ENCODE measurements at regions not wholly inside any gene's neighbourhood (a gene's known extent, or its start where the extent isn't known, plus 50 kb on each side); places are given as distances from the start of the nearest gene placed in this dataset.
"Not testable (repeated sequence)": the region's sequence is repeated elsewhere in the genome, so short reads cannot be mapped to it uniquely, and the experiment has no call there.

DNA sequence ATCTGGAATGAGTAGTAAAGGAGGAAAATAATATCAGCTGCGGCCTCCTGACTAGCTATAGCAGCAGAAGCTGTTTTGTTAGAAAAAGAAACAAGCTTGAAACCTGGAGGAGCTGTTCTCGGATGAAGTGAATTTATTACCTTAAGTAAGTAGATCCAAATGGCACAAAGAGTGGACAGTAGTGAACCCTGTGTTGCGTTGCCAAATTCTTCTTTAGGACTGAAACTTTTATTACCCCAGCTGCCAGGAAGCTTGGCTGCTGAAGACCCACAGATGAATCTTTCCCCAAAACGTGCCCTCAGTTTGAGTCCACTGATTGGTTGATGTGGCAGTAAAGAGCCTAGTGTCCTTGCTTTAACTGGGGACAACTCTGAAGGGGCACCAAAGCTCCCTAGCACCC lies 366.8 kb upstream of the GBE1 start:
- H3K27ac ChIP-seq (ENCODE audit: low read depth, low read length) = no peak overlapping the region
- H3K27me3 ChIP-seq (ENCODE audit: control insufficient read depth, low read length) = no peaks in the 10 kb centered on the region
- H3K79me2 ChIP-seq (ENCODE audit: control insufficient read depth, low read length) = no peaks in the 10 kb centered on the region
- H3K4me2 ChIP-seq (ENCODE audit: low read length) = no peak overlapping the region
- H3K4me3 ChIP-seq (ENCODE audit: low read length) = no peak overlapping the region
- H4K20me1 ChIP-seq (ENCODE audit: control insufficient read depth, insufficient read depth, low read depth, low read length) = no peaks in the 10 kb centered on the region
- H3K9me3 ChIP-seq (ENCODE audit: control insufficient read depth, insufficient read depth, low read length) = no peaks in the 10 kb centered on the region
- H3K9me2 ChIP-seq (replicated peaks; ENCODE audit: control insufficient read depth, low read length) = no peaks in the 10 kb centered on the region
- H3F3A ChIP-seq (ENCODE audit: control insufficient read depth, insufficient read depth) = no peaks in the 10 kb centered on the region
- H3K36me3 ChIP-seq (ENCODE audit: control insufficient read depth, low read length) = no peaks in the 10 kb centered on the region
- TF ChIP-seq, protein P1, sequence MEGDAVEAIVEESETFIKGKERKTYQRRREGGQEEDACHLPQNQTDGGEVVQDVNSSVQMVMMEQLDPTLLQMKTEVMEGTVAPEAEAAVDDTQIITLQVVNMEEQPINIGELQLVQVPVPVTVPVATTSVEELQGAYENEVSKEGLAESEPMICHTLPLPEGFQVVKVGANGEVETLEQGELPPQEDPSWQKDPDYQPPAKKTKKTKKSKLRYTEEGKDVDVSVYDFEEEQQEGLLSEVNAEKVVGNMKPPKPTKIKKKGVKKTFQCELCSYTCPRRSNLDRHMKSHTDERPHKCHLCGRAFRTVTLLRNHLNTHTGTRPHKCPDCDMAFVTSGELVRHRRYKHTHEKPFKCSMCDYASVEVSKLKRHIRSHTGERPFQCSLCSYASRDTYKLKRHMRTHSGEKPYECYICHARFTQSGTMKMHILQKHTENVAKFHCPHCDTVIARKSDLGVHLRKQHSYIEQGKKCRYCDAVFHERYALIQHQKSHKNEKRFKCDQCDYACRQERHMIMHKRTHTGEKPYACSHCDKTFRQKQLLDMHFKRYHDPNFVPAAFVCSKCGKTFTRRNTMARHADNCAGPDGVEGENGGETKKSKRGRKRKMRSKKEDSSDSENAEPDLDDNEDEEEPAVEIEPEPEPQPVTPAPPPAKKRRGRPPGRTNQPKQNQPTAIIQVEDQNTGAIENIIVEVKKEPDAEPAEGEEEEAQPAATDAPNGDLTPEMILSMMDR (IDR thresholded peaks at IDR 0.05; ENCODE audit: low read depth, low read length, poor library complexity, severe bottlenecking) = no peak
- TF ChIP-seq EZH2phosphoT487 (IDR thresholded peaks at IDR 0.05; ENCODE audit: borderline replicate concordance, low read length) = no peak
- peaks cover 11% of the 10 kb centered on the region for H3K4me1 ChIP-seq (ENCODE audit: control insufficient read depth, low read length)

DNA sequence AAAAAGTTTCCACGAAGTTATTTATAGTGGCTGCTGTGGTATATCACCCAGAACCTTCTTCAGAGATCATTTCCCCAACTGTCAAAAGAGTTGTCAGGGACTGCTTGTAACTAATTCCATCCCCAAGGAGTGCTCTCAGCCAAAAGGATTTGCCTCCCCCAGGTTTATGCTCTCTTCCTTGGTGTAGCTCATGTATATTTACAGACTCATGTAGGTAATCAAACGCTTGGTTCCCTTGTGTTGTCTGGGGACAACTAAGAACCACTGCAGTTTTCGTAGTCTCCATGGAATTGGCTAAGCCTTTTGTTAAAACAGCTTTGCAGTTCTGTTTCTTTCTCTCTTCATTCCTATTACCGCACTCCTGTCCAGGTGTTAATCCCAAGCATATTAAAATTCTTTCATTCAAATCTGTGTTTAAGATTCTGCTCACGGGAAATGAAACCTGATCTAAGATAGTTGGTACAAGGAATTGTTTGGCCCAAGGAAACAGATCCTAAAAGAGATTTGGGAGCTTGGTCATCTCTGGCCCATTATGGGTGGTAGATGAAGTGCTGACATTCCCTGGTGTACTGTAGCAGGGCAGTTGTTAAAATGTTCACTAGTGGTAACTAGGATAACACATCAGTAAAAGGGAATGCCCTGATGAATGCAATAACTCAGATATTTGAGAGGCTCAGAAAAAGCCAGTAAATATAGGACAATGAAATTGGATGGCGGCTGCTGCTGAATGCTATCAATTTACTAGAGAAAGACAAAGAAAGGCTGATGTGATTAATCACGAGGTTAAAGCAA lies 361.3 kb upstream of the GBE1 start:
- Histone ChIP-seq H3K27ac (ENCODE audit: low read depth, low read length) (no peak overlapping the region), H3K27me3 (ENCODE audit: control insufficient read depth, low read length) (no peaks in the 10 kb centered on the region), H3F3A (ENCODE audit: control insufficient read depth, insufficient read depth) (no peaks in the 10 kb centered on the region), H3K4me2 (ENCODE audit: low read length) (no peak overlapping the region), H3K79me2 (ENCODE audit: control insufficient read depth, low read length) (no peaks in the 10 kb centered on the region), H3K4me1 (ENCODE audit: control insufficient read depth, low read length) (no peaks in the 10 kb centered on the region), H4K20me1 (ENCODE audit: control insufficient read depth, insufficient read depth, low read depth, low read length) (no peaks in the 10 kb centered on the region), H3K9me2 (replicated peaks; ENCODE audit: control insufficient read depth, low read length) (no peaks in the 10 kb centered on the region), H3K4me3 (ENCODE audit: low read length) (no peak overlapping the region), H3K36me3 (ENCODE audit: control insufficient read depth, low read length) (no peaks in the 10 kb centered on the region), H3K9me3 (ENCODE audit: control insufficient read depth, insufficient read depth, low read length) (no peaks in the 10 kb centered on the region)
- no peak for TF ChIP-seq EZH2phosphoT487 (IDR thresholded peaks at IDR 0.05; ENCODE audit: borderline replicate concordance, low read length)
- TF ChIP-seq, protein P1 (IDR thresholded peaks at IDR 0.05; ENCODE audit: low read depth, low read length, poor library complexity, severe bottlenecking) = no peak

DNA sequence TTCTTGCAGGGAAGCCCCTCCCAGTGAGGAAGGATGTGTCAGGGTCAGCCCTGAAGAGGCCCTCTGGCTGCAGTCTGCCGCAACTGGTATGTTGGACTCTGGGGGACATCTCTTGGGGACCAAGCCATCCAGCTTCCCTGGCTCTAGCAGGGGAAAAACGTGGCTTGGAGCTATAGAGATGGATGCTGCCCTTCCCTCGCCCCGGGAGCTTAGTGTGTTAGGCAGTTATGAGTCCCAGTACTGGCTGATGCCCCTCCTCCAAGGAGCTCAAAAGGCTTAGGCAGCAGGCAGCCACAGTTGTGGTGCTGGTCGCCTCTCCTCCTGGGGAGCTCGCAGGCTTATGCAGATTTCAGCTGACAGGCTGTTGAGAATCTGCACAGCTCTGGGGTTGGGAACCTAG lies 353.1 kb upstream of the GBE1 start:
- no peaks in the 10 kb centered on the region for H4K20me1 ChIP-seq (ENCODE audit: control insufficient read depth, insufficient read depth, low read depth, low read length)
- H3K9me3 ChIP-seq (ENCODE audit: control insufficient read depth, insufficient read depth, low read length) = no peaks in the 10 kb centered on the region; the same call in 1 of the 2 replicates
- H3K36me3 ChIP-seq (ENCODE audit: control insufficient read depth, low read length) = no peaks in the 10 kb centered on the region
- no peak overlapping the region for H3K27ac ChIP-seq (ENCODE audit: low read depth, low read length)
- H3K27me3 ChIP-seq (ENCODE audit: control insufficient read depth, low read length) = no peaks in the 10 kb centered on the region
- TF ChIP-seq, protein P1 (IDR thresholded peaks at IDR 0.05; ENCODE audit: low read depth, low read length, poor library complexity, severe bottlenecking) = no peak
- no peak for TF ChIP-seq EZH2phosphoT487 (IDR thresholded peaks at IDR 0.05; ENCODE audit: borderline replicate concordance, low read length)
- H3K9me2 ChIP-seq (replicated peaks; ENCODE audit: control insufficient read depth, low read length) = no peaks in the 10 kb centered on the region
- H3F3A ChIP-seq (ENCODE audit: control insufficient read depth, insufficient read depth) = no peaks in the 10 kb centered on the region
- H3K4me3 ChIP-seq (ENCODE audit: low read length) = no peak overlapping the region
- H3K4me2 ChIP-seq (ENCODE audit: low read length) = no peak overlapping the region
- no peaks in the 10 kb centered on the region for H3K79me2 ChIP-seq (ENCODE audit: control insufficient read depth, low read length)
- H3K4me1 ChIP-seq (ENCODE audit: control insufficient read depth, low read length) = no peaks in the 10 kb centered on the region

DNA sequence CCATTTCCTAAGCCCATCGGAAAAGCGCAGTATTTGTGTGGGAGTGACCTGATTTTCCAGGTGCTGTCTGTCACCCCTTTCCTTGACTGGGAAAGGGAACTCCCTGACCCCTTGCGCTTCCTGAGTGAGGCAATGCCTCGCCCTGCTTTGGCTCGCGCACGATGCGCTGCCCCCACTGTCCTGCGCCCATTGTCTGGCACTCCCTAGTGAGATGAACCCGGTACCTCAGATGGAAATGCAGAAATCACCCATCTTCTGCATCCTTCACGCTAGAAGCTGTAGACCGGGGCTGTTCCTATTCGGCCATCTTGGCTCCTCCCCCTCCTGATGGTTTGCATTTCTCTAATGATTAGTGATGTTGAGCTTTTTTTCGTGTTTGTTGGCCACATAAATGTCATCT lies 349.3 kb upstream of the GBE1 start:
- not testable (repeated sequence) for H3K4me3 ChIP-seq (ENCODE audit: low read length); H3F3A ChIP-seq (ENCODE audit: control insufficient read depth, insufficient read depth); H3K27me3 ChIP-seq (ENCODE audit: control insufficient read depth, low read length); H3K9me2 ChIP-seq (replicated peaks; ENCODE audit: control insufficient read depth, low read length); H3K4me2 ChIP-seq (ENCODE audit: low read length); H3K36me3 ChIP-seq (ENCODE audit: control insufficient read depth, low read length); H3K4me1 ChIP-seq (ENCODE audit: control insufficient read depth, low read length); H3K79me2 ChIP-seq (ENCODE audit: control insufficient read depth, low read length); H3K27ac ChIP-seq (ENCODE audit: low read depth, low read length); H3K9me3 ChIP-seq (ENCODE audit: control insufficient read depth, insufficient read depth, low read length); H4K20me1 ChIP-seq (ENCODE audit: control insufficient read depth, insufficient read depth, low read depth, low read length)
